ENCODE measurements at regions not wholly inside any gene's neighbourhood (a gene's known extent, or its start where the extent isn't known, plus 50 kb on each side); places are given as distances from the start of the nearest gene placed in this dataset.

GRCh38 chr10:111430070-111430469 lies 353.2 kb downstream of the ADRA2A start:
- TF ChIP-seq CTCF (IDR thresholded peaks at IDR 0.05) (no peak), POLR2A (IDR thresholded peaks at IDR 0.05) (no peak), POLR2AphosphoS5 (IDR thresholded peaks at IDR 0.05) (no peak), EP300 (IDR thresholded peaks at IDR 0.05) (no peak)

Measured in sigmoid colon (tissue), 4 donors.